ENCODE measurements at regions not wholly inside any gene's neighbourhood (a gene's known extent, or its start where the extent isn't known, plus 50 kb on each side); places are given as distances from the start of the nearest gene placed in this dataset.

GRCh38 chr13:106917673-106918556, 350.0 kb upstream of the ARGLU1 start:
- H3K36me3 Mint-ChIP-seq: no peaks in the 10 kb centered on the region
- H3K27me3 Mint-ChIP-seq: peaks cover 4 to 51% (median 31%) of the 10 kb centered on the region in 5 donors
- no peaks in the 10 kb centered on the region for H3K9me3 Mint-ChIP-seq
- peaks cover 4 to 16% (median 11%) of the 10 kb centered on the region in 4 donors for H3K4me1 Mint-ChIP-seq
- ATAC-seq: peak; percentile 89 to 90
- DNase-seq: peak; percentile 19 to 70 (median 60)
- POLR2A ChIA-PET: no interaction called here
- peak overlapping the region; percentile 72 to 86 (median 78) for H3K4me3 Mint-ChIP-seq
- H3K27ac Mint-ChIP-seq: peak overlapping the region in 3 of 10 donors; percentile 14 to 80 (median 48)

GRCh38 chr13:106917024-106917571, 349.2 kb upstream of the ARGLU1 start:
- no peak overlapping the region for H3K27ac Mint-ChIP-seq

GRCh38 chr13:106916329-106916976, 348.5 kb upstream of the ARGLU1 start:
- peaks cover 0 to 4% (median 0%) of the 10 kb centered on the region in 9 donors for H3K9me3 Mint-ChIP-seq
- no peak overlapping the region for H3K27ac Mint-ChIP-seq
- no peaks in the 10 kb centered on the region for H3K36me3 Mint-ChIP-seq
- H3K4me1 Mint-ChIP-seq: peaks cover 0 to 16% (median 11%) of the 10 kb centered on the region in 4 donors
- POLR2A ChIA-PET: no interaction called here
- peak overlapping the region in 8 of 10 donors; percentile 33 to 72 (median 62) for H3K4me3 Mint-ChIP-seq
- no peak for DNase-seq
- no peak for ATAC-seq
- peaks cover 4 to 36% (median 22%) of the 10 kb centered on the region in 5 donors for H3K27me3 Mint-ChIP-seq

More at GRCh38 chr13:106917024-106917571, 349.2 kb upstream of the ARGLU1 start:
- peaks cover 0 to 4% (median 0%) of the 10 kb centered on the region in 9 donors for H3K9me3 Mint-ChIP-seq
- H3K36me3 Mint-ChIP-seq: no peaks in the 10 kb centered on the region
- peaks cover 0 to 16% (median 11%) of the 10 kb centered on the region in 4 donors for H3K4me1 Mint-ChIP-seq
- ATAC-seq (no peak), DNase-seq (no peak)
- H3K27me3 Mint-ChIP-seq: peaks cover 4 to 43% (median 27%) of the 10 kb centered on the region in 5 donors
- POLR2A ChIA-PET: no interaction called here
- peak overlapping the region; percentile 69 to 86 (median 78) for H3K4me3 Mint-ChIP-seq

- DNase-seq (no peak), ATAC-seq (no peak)
- Mint-ChIP-seq H3K4me3 (no peak overlapping the region), H3K4me1 (peaks cover 0 to 16% (median 11%) of the 10 kb centered on the region in 4 donors), H3K9me3 (peaks cover 0 to 4% (median 0%) of the 10 kb centered on the region in 9 donors), H3K27ac (no peak overlapping the region), H3K36me3 (no peaks in the 10 kb centered on the region), H3K27me3 (peaks cover 0 to 25% (median 15%) of the 10 kb centered on the region in 5 donors)
- POLR2A ChIA-PET: no interaction called here
Observed at GRCh38 chr13:106915146-106915545, 347.2 kb upstream of the ARGLU1 start.

GRCh38 chr13:106911627-106912026, 343.7 kb upstream of the ARGLU1 start:
- Mint-ChIP-seq H3K27me3 (peaks cover 1 to 31% (median 5%) of the 10 kb centered on the region in 5 donors), H3K4me1 (no peaks in the 10 kb centered on the region), H3K4me3 (no peak overlapping the region), H3K27ac (no peak overlapping the region), H3K36me3 (no peaks in the 10 kb centered on the region), H3K9me3 (peaks cover 0 to 4% (median 0%) of the 10 kb centered on the region in 9 donors)
- no peak for ATAC-seq
- DNase-seq: no peak
- POLR2A ChIA-PET: no interaction called here

- Mint-ChIP-seq H3K4me1 (no peaks in the 10 kb centered on the region), H3K4me3 (no peak overlapping the region), H3K9me3 (peaks cover 0 to 4% (median 0%) of the 10 kb centered on the region in 9 donors), H3K27ac (no peak overlapping the region), H3K27me3 (peaks cover 0 to 31% (median 5%) of the 10 kb centered on the region in 5 donors), H3K36me3 (no peaks in the 10 kb centered on the region)
- no peak for ATAC-seq
- no peak for DNase-seq
- POLR2A ChIA-PET: no interaction called here
Observed at GRCh38 chr13:106911020-106911419, 343.1 kb upstream of the ARGLU1 start.

- POLR2A ChIA-PET: no interaction called here
- Mint-ChIP-seq H3K9me3 (peaks cover 0 to 7% (median 0%) of the 10 kb centered on the region in 9 donors), H3K4me3 (no peak overlapping the region), H3K4me1 (no peaks in the 10 kb centered on the region), H3K36me3 (no peaks in the 10 kb centered on the region), H3K27me3 (peaks cover 0 to 29% (median 10%) of the 10 kb centered on the region in 5 donors), H3K27ac (peak overlapping the region in 1 of 10 donors; percentile 71)
- ATAC-seq (no peak), DNase-seq (no peak)
Observed at GRCh38 chr13:106906426-106906996, 338.6 kb upstream of the ARGLU1 start.

- Mint-ChIP-seq H3K27ac (no peak overlapping the region), H3K36me3 (no peaks in the 10 kb centered on the region), H3K4me3 (no peak overlapping the region), H3K4me1 (no peaks in the 10 kb centered on the region), H3K27me3 (peaks cover 0 to 29% (median 10%) of the 10 kb centered on the region in 5 donors), H3K9me3 (peaks cover 0 to 7% (median 0%) of the 10 kb centered on the region in 9 donors)
- POLR2A ChIA-PET: no interaction called here
- DNase-seq (no peak), ATAC-seq (no peak)
Observed at GRCh38 chr13:106905380-106906162, 337.6 kb upstream of the ARGLU1 start.

- POLR2A ChIA-PET: no interaction called here
- Mint-ChIP-seq H3K27me3 (no peaks in the 10 kb centered on the region), H3K36me3 (no peaks in the 10 kb centered on the region), H3K4me1 (no peaks in the 10 kb centered on the region), H3K27ac (no peak overlapping the region), H3K9me3 (peaks cover 0 to 7% (median 0%) of the 10 kb centered on the region in 9 donors), H3K4me3 (no peak overlapping the region)
- ATAC-seq: no peak
- DNase-seq: no peak
Observed at GRCh38 chr13:106899442-106899841, 331.5 kb upstream of the ARGLU1 start.

GRCh38 chr13:106898231-106898630, 330.3 kb upstream of the ARGLU1 start:
- Mint-ChIP-seq H3K4me3 (no peak overlapping the region), H3K27me3 (no peaks in the 10 kb centered on the region), H3K9me3 (peaks cover 0 to 7% (median 0%) of the 10 kb centered on the region in 9 donors), H3K36me3 (no peaks in the 10 kb centered on the region), H3K27ac (no peak overlapping the region), H3K4me1 (no peaks in the 10 kb centered on the region)
- no peak for DNase-seq
- POLR2A ChIA-PET: no interaction called here
- no peak for ATAC-seq

- Mint-ChIP-seq H3K9me3 (peaks cover 0 to 4% (median 0%) of the 10 kb centered on the region in 9 donors), H3K27ac (no peak overlapping the region), H3K27me3 (peaks cover 0 to 9% (median 1%) of the 10 kb centered on the region in 5 donors), H3K4me3 (no peak overlapping the region), H3K36me3 (no peaks in the 10 kb centered on the region), H3K4me1 (peaks cover 0 to 2% (median 0%) of the 10 kb centered on the region in 4 donors)
- POLR2A ChIA-PET: no interaction called here
- DNase-seq (no peak), ATAC-seq (no peak)
Observed at GRCh38 chr13:106888148-106888547, 320.2 kb upstream of the ARGLU1 start.

- Mint-ChIP-seq H3K4me1 (peaks cover 0 to 2% (median 0%) of the 10 kb centered on the region in 4 donors), H3K4me3 (no peak overlapping the region), H3K9me3 (peaks cover 0 to 4% (median 0%) of the 10 kb centered on the region in 9 donors), H3K27me3 (peaks cover 0 to 9% (median 1%) of the 10 kb centered on the region in 5 donors), H3K27ac (no peak overlapping the region), H3K36me3 (no peaks in the 10 kb centered on the region)
- POLR2A ChIA-PET: no interaction called here
- no peak for DNase-seq
- no peak for ATAC-seq
Observed at GRCh38 chr13:106887686-106888085, 319.7 kb upstream of the ARGLU1 start.

Measured in naive thymus-derived CD8-positive, alpha-beta T cell (primary cell).